Suprapubic skin (tissue), 4 donors: ENCODE measurements at regions not wholly inside any gene's neighbourhood (a gene's known extent, or its start where the extent isn't known, plus 50 kb on each side); places are given as distances from the start of the nearest gene placed in this dataset.

ENCODE experiments used
- DNase-seq, 2 donors: peaks; one replicate each; pipeline ENCODE4 v3.0.0-alpha.2; 2019; ENCODE audit warnings: low spot score in 2 of 2
- H3K27ac ChIP-seq: fragments of 200-600 bp; sonication (generic); one replicate; pipeline ENCODE4 v1.5.1; 2019
- H3K27me3 ChIP-seq: fragments of 200-600 bp; sonication (generic); one replicate; pipeline ENCODE4 v1.5.1; 2019
- H3K36me3 ChIP-seq: fragments of 200-600 bp; sonication (generic); one replicate; pipeline ENCODE4 v1.5.1; 2019
- H3K4me1 ChIP-seq: fragments of 200-600 bp; sonication (generic); one replicate; pipeline ENCODE4 v1.5.1; 2019
- H3K4me3 ChIP-seq: fragments of 200-600 bp; sonication (generic); one replicate; pipeline ENCODE4 v1.5.1; 2019; ENCODE audit warnings: mild to moderate bottlenecking
- H3K9me3 ChIP-seq: fragments of 200-600 bp; sonication (generic); one replicate; pipeline ENCODE4 v1.5.1; 2019
- EP300 ChIP-seq: sonication (generic); formaldehyde crosslinking; IDR thresholded peaks from one replicate; pipeline ENCODE4 v1.6.1; 2017; ENCODE audit warnings: antibody characterized with exemption
- POLR2A ChIP-seq, 2 donors: fragments of 450-650 bp; IDR thresholded peaks; one replicate each; pipeline ENCODE4 v1.6.1; 2017; ENCODE audit warnings: antibody characterized with exemption in 2 of 2, mild to moderate bottlenecking in 2 of 2, moderate library complexity in 2 of 2
- POLR2AphosphoS5 ChIP-seq, 3 donors: sonication (generic); formaldehyde crosslinking; IDR thresholded peaks; one replicate each; pipeline ENCODE4 v1.6.1; 2017; ENCODE audit warnings: antibody characterized with exemption in 3 of 3
- WGBS: methylation state at CpG from one replicate; pipeline ENCODE4 v1.1.5; 2018; 5-methylcytosine and 5-hydroxymethylcytosine counted together
- TF ChIP-seq, protein P1 (sequence below), 2 donors: fragments of 200-600 bp in 1 of 2; fragments of 450-650 bp in 1 of 2; sonication (generic) in 1 of 2; IDR thresholded peaks; one replicate each; pipeline ENCODE4 v1.5.1; 2016 to 2019; ENCODE audit warnings: antibody characterized with exemption in 2 of 2, mild to moderate bottlenecking in 1 of 2, moderate library complexity in 1 of 2

DNA sequence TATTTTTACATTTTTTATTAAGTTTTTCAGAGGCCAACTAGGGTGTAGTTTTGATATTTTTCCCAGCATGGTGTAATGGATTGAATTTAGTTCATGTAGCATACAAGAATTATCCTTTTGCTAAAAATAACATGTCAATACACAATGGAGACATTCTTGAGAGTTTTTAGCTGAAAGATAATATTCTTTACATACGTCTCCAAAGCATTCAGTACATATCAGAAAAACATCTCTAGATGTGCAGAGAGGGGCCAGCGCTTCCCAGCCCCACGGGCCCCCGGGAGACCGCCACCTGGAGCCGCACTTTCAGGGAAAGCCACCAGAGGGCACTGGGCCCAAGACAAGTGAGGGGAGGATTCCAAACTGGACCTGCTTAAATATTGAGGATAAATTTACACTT lies 499.4 kb downstream of the GALR1 start:
- H3K4me3 ChIP-seq, result no peak overlapping the region
- H3K9me3 ChIP-seq, result no peaks in the 10 kb centered on the region
- TF ChIP-seq, protein P1, sequence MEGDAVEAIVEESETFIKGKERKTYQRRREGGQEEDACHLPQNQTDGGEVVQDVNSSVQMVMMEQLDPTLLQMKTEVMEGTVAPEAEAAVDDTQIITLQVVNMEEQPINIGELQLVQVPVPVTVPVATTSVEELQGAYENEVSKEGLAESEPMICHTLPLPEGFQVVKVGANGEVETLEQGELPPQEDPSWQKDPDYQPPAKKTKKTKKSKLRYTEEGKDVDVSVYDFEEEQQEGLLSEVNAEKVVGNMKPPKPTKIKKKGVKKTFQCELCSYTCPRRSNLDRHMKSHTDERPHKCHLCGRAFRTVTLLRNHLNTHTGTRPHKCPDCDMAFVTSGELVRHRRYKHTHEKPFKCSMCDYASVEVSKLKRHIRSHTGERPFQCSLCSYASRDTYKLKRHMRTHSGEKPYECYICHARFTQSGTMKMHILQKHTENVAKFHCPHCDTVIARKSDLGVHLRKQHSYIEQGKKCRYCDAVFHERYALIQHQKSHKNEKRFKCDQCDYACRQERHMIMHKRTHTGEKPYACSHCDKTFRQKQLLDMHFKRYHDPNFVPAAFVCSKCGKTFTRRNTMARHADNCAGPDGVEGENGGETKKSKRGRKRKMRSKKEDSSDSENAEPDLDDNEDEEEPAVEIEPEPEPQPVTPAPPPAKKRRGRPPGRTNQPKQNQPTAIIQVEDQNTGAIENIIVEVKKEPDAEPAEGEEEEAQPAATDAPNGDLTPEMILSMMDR (IDR thresholded peaks at IDR 0.05), result peak in 1 of 2 donors; percentile 57
- no peak for TF ChIP-seq POLR2AphosphoS5 (IDR thresholded peaks at IDR 0.05)
- no peaks in the 10 kb centered on the region for H3K27me3 ChIP-seq
- no peak overlapping the region for H3K27ac ChIP-seq
- DNase-seq, result no peak
- no peaks in the 10 kb centered on the region for H3K36me3 ChIP-seq
- no peaks in the 10 kb centered on the region for H3K4me1 ChIP-seq
- WGBS, result 20% methylated on average over 6 of the region's 6 CpGs

DNA sequence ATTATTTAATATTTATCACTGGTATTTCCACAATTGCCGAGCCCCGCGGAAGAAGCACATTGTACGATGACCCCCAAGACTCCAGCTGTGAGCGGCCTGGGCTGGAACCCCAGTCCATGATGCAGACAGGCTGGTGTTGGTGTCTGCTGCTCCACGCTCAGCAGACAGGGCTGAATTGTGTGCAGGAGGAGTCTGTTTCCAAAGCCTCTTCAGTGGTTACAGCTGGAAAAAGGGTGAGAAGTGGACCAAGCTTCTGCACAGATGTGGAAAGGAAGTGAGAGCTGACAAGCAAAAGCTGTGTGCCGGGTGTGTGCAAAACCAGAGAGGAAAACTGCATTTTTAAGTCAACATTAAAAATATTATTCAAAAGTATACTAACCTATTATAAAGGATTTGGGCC lies 500.4 kb downstream of the GALR1 start:
- Histone ChIP-seq H3K27me3 (no peaks in the 10 kb centered on the region), H3K36me3 (no peaks in the 10 kb centered on the region), H3K27ac (no peak overlapping the region), H3K4me3 (no peak overlapping the region), H3K9me3 (no peaks in the 10 kb centered on the region), H3K4me1 (no peaks in the 10 kb centered on the region)
- no peak for DNase-seq
- 66% methylated on average over 6 of the region's 7 CpGs for WGBS
- TF ChIP-seq EP300 (no peak), POLR2A (IDR thresholded peaks at IDR 0.05) (no peak), POLR2AphosphoS5 (IDR thresholded peaks at IDR 0.05) (no peak)
- TF ChIP-seq, protein P1 (IDR thresholded peaks at IDR 0.05), result no peak

DNA sequence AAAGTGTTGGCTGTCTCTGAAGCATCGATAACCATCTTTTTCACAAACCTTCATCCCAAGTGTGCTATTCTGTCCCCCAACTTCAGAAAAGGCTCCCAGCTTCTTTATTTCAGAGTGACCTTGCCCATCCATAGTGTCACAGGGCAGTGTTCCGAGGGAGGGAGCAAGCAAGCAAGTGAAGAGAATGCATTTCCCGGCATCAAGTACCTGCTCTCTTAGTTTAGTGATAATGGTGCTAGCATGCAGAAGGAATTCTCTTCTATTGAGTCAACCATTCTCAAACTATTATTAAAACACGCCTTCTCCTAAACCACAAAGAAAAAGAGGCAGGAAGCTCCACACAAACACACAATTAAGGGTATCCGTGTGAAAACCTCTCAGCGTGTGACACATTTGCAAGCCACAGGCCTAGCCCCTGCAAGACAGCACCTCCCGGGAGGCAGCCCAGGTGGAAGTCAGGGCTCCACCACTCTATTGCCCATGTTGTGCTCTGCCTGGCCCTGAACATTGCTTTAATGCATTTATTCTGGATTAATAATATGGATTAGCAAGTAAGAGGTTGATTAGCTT lies 504.9 kb downstream of the GALR1 start:
- 60% methylated on average over 7 of the region's 7 CpGs for WGBS
- Histone ChIP-seq H3K36me3 (no peaks in the 10 kb centered on the region), H3K27me3 (no peaks in the 10 kb centered on the region), H3K4me1 (no peaks in the 10 kb centered on the region), H3K27ac (no peak overlapping the region), H3K9me3 (no peaks in the 10 kb centered on the region), H3K4me3 (no peak overlapping the region)
- TF ChIP-seq POLR2AphosphoS5 (IDR thresholded peaks at IDR 0.05) (no peak), EP300 (no peak), POLR2A (IDR thresholded peaks at IDR 0.05) (no peak)
- TF ChIP-seq, protein P1 (IDR thresholded peaks at IDR 0.05), result no peak
- no peak for DNase-seq

DNA sequence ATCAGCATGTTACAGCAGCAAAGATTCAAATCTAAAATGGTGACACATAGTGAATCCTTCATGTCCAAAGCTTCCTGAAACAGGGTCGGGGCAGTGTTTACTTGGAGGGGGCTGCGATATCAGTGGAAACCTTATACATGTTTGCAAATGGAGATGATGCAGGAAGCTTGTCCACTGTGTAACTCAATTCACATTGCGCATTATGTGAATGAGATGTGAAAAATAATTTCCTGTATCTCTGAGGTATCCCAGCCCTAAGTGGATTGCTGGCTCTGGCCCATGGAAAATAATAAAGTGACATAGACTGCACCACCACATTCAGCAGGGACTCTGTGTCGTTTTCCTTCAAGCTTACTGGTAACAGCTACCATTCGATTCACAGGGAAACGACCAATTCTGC lies 505.5 kb downstream of the GALR1 start:
- Histone ChIP-seq H3K27ac (no peak overlapping the region), H3K4me3 (no peak overlapping the region), H3K4me1 (no peaks in the 10 kb centered on the region), H3K36me3 (no peaks in the 10 kb centered on the region), H3K27me3 (no peaks in the 10 kb centered on the region), H3K9me3 (no peaks in the 10 kb centered on the region)
- DNase-seq, result no peak
- WGBS, result 79% methylated on average over 6 of the region's 6 CpGs
- TF ChIP-seq POLR2AphosphoS5 (IDR thresholded peaks at IDR 0.05) (no peak), EP300 (no peak), POLR2A (IDR thresholded peaks at IDR 0.05) (no peak)
- TF ChIP-seq, protein P1 (IDR thresholded peaks at IDR 0.05), result no peak

DNA sequence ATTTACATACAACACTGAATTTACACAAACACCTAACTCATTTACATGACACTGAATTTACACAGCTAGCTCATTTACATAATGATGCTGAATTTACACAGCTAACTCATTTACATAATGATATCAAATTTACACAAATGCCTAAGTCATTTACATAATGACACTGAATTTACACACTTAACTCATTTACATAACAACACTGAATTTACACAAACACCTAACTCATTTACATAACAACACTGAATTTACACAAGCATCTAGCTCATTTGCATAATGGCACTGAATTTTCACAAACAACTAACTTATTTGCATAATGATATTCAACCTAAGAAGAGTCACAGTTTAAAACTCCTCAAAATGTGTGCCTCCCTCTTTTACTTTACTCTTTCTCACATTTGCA lies 511.7 kb downstream of the GALR1 start:
- DNase-seq, result no peak
- Histone ChIP-seq H3K27ac (no peak overlapping the region), H3K9me3 (no peaks in the 10 kb centered on the region), H3K27me3 (no peaks in the 10 kb centered on the region), H3K4me1 (no peaks in the 10 kb centered on the region), H3K4me3 (no peak overlapping the region), H3K36me3 (no peaks in the 10 kb centered on the region)
- TF ChIP-seq POLR2A (IDR thresholded peaks at IDR 0.05) (no peak), EP300 (no peak), POLR2AphosphoS5 (IDR thresholded peaks at IDR 0.05) (no peak)
- TF ChIP-seq, protein P1 (IDR thresholded peaks at IDR 0.05), result no peak
